Transverse colon (tissue), 4 donors: ENCODE measurements at regions not wholly inside any gene's neighbourhood (a gene's known extent, or its start where the extent isn't known, plus 50 kb on each side); places are given as distances from the start of the nearest gene placed in this dataset.
"Not testable (repeated sequence)": the region's sequence is repeated elsewhere in the genome, so short reads cannot be mapped to it uniquely, and the experiment has no call there.

Experiments
- DNase-seq: peaks from one replicate; pipeline ENCODE4 v3.0.0-alpha.2; 2019
- H3K27ac ChIP-seq, 4 donors: fragments of 200-600 bp; sonication (generic); 2 replicates each; pipeline ENCODE4 v1.5.1; 2016 to 2018; ENCODE audit warnings: inconsistent platforms in 4 of 4
- H3K27me3 ChIP-seq: fragments of 200-600 bp; sonication (generic); 2 replicates; pipeline ENCODE4 v1.5.1; 2017; ENCODE audit warnings: inconsistent platforms
- H3K36me3 ChIP-seq, 4 donors: fragments of 200-600 bp; sonication (generic); 2 replicates each; pipeline ENCODE4 v1.5.1; 2017 to 2019; ENCODE audit warnings: inconsistent platforms in 4 of 4
- H3K4me1 ChIP-seq, 4 donors: fragments of 200-600 bp; sonication (generic); 2 replicates each; pipeline ENCODE4 v1.5.1; 2017 to 2020; ENCODE audit warnings: inconsistent platforms in 4 of 4
- H3K4me3 ChIP-seq, 4 donors: fragments of 200-600 bp; sonication (generic); 1 replicate in 1 of 4; 2 replicates in 3 of 4; pipeline versions ENCODE4 v1.5.1 to v1.6.1; 2017 to 2019; ENCODE audit warnings: inconsistent platforms in 4 of 4
- H3K9me3 ChIP-seq, 2 donors: fragments of 200-600 bp; sonication (generic); 2 replicates each; pipeline ENCODE4 v1.5.1; 2017 to 2019; ENCODE audit warnings: inconsistent platforms in 2 of 2
- CTCF ChIP-seq, 5 experiments: fragments of 200-600 bp in 3 of 5; fragments of 450-650 bp in 2 of 5; sonication (generic) in 3 of 5; IDR thresholded peaks; 1 replicate in 2 of 5; 2 replicates in 3 of 5; pipeline ENCODE4 v1.5.1; 2016 to 2017; ENCODE audit warnings: antibody characterized with exemption in 5 of 5, inconsistent platforms in 3 of 5, mild to moderate bottlenecking in 2 of 5, moderate library complexity in 1 of 5
- EP300 ChIP-seq: sonication (generic); formaldehyde crosslinking; IDR thresholded peaks from one replicate; pipeline ENCODE4 v1.6.1; 2017; ENCODE audit warnings: antibody characterized with exemption, low read depth
- POLR2A ChIP-seq: fragments of 450-650 bp; IDR thresholded peaks from one replicate; pipeline ENCODE4 v1.6.1; 2016; ENCODE audit warnings: antibody characterized with exemption, mild to moderate bottlenecking, moderate library complexity
- POLR2AphosphoS5 ChIP-seq, 3 donors: sonication (generic); formaldehyde crosslinking; IDR thresholded peaks; one replicate each; pipeline ENCODE4 v1.6.1; 2016; ENCODE audit warnings: antibody characterized with exemption in 3 of 3
- WGBS, 2 donors: methylation state at CpG; one replicate each; pipeline ENCODE4 v1.1.5; 2018; ENCODE audit warnings: low coverage in 1 of 2; 5-methylcytosine and 5-hydroxymethylcytosine counted together
- in situ Hi-C, 4 donors: fragments of 200-750 bp; cut with MboI; loops; one replicate each; pipeline versions ENCODE4 v1.15.0 to v1.15.1; 2017; ENCODE audit warnings: low sequenced_read_pairs in 3 of 4, low pct_ligation_motif_present in 1 of 4, low pct_unique_long_range_greater_than_20kb in 1 of 4
- intact Hi-C: fragments of 100-400 bp; cut with DNase I; formaldehyde crosslinking; loops from one replicate; pipeline ENCODE4 v1.15.1; 2023; ENCODE audit warnings: low total_unique reads

- no peak overlapping the region for H3K4me3 ChIP-seq
- in situ Hi-C loops (no loop called here), intact Hi-C loops (no loop called here)
- DNase-seq: no peak
- H3K27me3 ChIP-seq: no peaks in the 10 kb centered on the region
- no peaks in the 10 kb centered on the region for H3K36me3 ChIP-seq
- TF ChIP-seq CTCF (IDR thresholded peaks at IDR 0.05) (no peak), POLR2AphosphoS5 (IDR thresholded peaks at IDR 0.05) (no peak)
- no peaks in the 10 kb centered on the region for H3K9me3 ChIP-seq
- peaks cover 0 to 3% (median 0%) of the 10 kb centered on the region in 4 donors for H3K4me1 ChIP-seq
- 81 to 100% methylated on average over 4 to 5 of the region's 5 CpGs for WGBS, 2 donors
- no peak overlapping the region for H3K27ac ChIP-seq
Measured at GRCh38 chr2:125658583-125658982, 997.4 kb upstream of the GYPC start.

GRCh38 chr2:125660369-125660768, 995.6 kb upstream of the GYPC start:
- H3K27ac ChIP-seq, H3K9me3 ChIP-seq, H3K36me3 ChIP-seq, DNase-seq, H3K27me3 ChIP-seq, in situ Hi-C loops, H3K4me3 ChIP-seq, intact Hi-C loops, H3K4me1 ChIP-seq: not testable (repeated sequence)
- WGBS, 2 donors: 17 to 25% methylated on average over 1 of the region's 1 CpG

GRCh38 chr2:125667630-125668029, 988.3 kb upstream of the GYPC start:
- H3K27ac ChIP-seq: no peak overlapping the region
- 71% methylated on average over 3 of the region's 3 CpGs for WGBS, 2 donors
- no peak overlapping the region for H3K4me3 ChIP-seq
- H3K27me3 ChIP-seq: no peaks in the 10 kb centered on the region
- TF ChIP-seq EP300: no peak
- TF ChIP-seq POLR2A: no peak
- no peak for TF ChIP-seq CTCF (IDR thresholded peaks at IDR 0.05)
- TF ChIP-seq POLR2AphosphoS5 (IDR thresholded peaks at IDR 0.05): no peak
- H3K36me3 ChIP-seq: no peaks in the 10 kb centered on the region
- in situ Hi-C loops (no loop called here), intact Hi-C loops (no loop called here)
- DNase-seq: no peak
- H3K9me3 ChIP-seq: no peaks in the 10 kb centered on the region
- no peaks in the 10 kb centered on the region for H3K4me1 ChIP-seq

- H3K27me3 ChIP-seq: no peaks in the 10 kb centered on the region
- H3K36me3 ChIP-seq: no peaks in the 10 kb centered on the region
- no peaks in the 10 kb centered on the region for H3K9me3 ChIP-seq
- H3K27ac ChIP-seq: no peak overlapping the region
- TF ChIP-seq POLR2A (no peak), CTCF (IDR thresholded peaks at IDR 0.05) (no peak), EP300 (no peak), POLR2AphosphoS5 (IDR thresholded peaks at IDR 0.05) (no peak)
- in situ Hi-C loops: no loop called here
- no peak overlapping the region for H3K4me3 ChIP-seq
- intact Hi-C loops: no loop called here
- peak; percentile 37 for DNase-seq
- 60 to 61% methylated on average over 1 to 4 of the region's 4 CpGs for WGBS, 2 donors
- peaks cover 0 to 26% (median 8%) of the 10 kb centered on the region in 4 donors for H3K4me1 ChIP-seq
Measured at GRCh38 chr2:125679903-125680302, 976.1 kb upstream of the GYPC start.

GRCh38 chr2:125680809-125681208, 975.1 kb upstream of the GYPC start:
- intact Hi-C loops: no loop called here
- 87% methylated on average over 4 of the region's 4 CpGs; no CpG with 5 or more reads in 1 of the 2 donors for WGBS, 2 donors
- no peak for TF ChIP-seq CTCF (IDR thresholded peaks at IDR 0.05)
- TF ChIP-seq POLR2AphosphoS5 (IDR thresholded peaks at IDR 0.05): no peak

More at GRCh38 chr2:125680809-125681208, 975.1 kb upstream of the GYPC start:
- no peaks in the 10 kb centered on the region for H3K36me3 ChIP-seq
- DNase-seq: no peak
- H3K27me3 ChIP-seq: no peaks in the 10 kb centered on the region
- peaks cover 0 to 26% (median 8%) of the 10 kb centered on the region in 4 donors for H3K4me1 ChIP-seq
- in situ Hi-C loops: no loop called here
- no peak overlapping the region for H3K4me3 ChIP-seq
- no peaks in the 10 kb centered on the region for H3K9me3 ChIP-seq
- peak overlapping the region in 1 of 4 donors; percentile 32 for H3K27ac ChIP-seq
